ENCODE measurements at regions not wholly inside any gene's neighbourhood (a gene's known extent, or its start where the extent isn't known, plus 50 kb on each side); places are given as distances from the start of the nearest gene placed in this dataset.

DNA sequence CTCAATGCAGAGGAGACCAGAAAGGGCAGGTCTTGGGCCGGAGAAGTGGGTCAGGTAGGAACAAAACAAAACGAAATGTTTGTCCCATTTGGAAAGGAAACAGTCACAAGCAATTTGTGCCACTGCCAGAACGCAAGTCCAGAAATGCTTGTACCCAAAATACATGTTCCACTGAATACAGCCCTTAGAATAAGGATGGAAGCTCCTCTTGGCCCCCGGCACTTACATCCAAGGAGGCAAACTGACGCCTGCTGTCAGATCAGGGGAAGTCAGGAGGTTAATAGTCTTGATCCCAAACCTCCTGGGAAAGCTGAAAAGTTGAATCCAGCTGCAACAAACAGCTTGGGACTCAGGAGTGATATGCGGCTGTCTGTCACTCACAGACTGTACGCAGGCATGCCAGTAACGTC is 75.9 kb upstream of the GALNT2 start:
- DNase-seq (ENCODE audit: low read depth in 2 of 3, low spot score in 2 of 3) = no peak

DNA sequence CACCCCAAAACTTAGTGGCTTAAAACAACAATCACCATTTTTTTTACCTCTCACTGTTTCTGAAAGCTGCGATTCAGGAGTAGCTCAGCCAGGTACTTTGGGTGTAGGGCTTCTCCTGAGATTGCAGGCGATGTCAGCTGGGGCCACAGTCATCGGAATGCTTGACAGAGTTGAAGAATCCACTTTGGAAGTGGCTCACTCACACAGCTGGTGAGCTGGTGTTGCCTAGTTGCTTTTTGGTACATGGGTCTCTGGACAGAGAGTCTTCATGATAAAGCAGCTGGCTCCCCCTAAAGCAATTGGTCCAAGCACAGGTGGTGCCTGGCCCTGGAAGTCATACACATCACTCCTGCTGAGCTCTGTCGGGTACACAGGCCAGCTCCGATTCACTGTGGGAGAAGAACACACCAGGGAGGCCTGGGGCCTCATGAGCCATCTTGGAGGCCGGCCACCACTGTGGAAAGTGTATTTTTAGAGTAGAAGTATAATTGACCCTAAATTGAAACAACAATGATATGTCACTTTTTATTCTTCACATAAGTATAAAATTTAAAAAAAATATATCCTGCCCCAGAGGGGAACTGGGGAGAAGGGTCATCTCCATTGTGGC is 75.2 kb upstream of the GALNT2 start:
- DNase-seq (ENCODE audit: low read depth in 2 of 3, low spot score in 2 of 3) = no peak

DNA sequence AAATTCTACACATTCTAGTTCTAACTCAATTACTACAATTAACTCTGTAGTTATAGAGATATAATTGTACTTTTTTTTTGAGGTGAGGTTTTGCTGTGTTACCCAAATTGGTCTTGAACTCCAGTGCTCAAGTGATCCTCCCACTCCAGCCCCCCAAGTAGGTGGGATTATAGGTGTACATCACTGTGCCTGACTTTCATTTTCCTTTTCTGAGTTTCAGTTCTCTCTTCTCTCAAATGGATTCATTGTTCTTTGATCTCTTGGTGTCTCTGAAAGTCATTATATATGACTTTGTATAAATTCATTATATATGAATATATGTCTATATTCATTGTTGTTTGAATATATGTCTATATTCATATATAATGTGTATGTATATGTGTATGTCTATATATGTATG is 74.0 kb upstream of the GALNT2 start:
- DNase-seq (ENCODE audit: low read depth in 2 of 3, low spot score in 2 of 3) = no peak

DNA sequence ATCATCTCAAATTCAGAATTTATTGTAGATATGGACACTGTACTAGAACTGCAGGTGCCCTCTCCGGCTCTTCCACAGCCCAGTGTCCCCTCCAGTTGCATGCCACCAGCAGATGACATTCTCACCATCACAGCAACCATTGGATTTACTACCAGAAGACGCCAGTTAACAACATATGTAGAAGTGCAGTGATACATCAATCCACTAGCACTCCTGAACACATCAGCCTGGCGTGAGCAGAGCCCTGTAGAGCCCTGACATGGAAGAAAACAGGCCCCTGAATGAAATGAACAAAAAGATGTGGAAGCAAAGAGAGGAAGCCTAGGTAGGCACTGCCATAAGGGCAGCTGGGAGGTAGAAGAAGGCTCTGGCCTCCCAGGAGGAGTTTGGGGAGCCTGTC is 73.1 kb upstream of the GALNT2 start:
- no peak for DNase-seq (ENCODE audit: low read depth in 2 of 3, low spot score in 2 of 3)

DNA sequence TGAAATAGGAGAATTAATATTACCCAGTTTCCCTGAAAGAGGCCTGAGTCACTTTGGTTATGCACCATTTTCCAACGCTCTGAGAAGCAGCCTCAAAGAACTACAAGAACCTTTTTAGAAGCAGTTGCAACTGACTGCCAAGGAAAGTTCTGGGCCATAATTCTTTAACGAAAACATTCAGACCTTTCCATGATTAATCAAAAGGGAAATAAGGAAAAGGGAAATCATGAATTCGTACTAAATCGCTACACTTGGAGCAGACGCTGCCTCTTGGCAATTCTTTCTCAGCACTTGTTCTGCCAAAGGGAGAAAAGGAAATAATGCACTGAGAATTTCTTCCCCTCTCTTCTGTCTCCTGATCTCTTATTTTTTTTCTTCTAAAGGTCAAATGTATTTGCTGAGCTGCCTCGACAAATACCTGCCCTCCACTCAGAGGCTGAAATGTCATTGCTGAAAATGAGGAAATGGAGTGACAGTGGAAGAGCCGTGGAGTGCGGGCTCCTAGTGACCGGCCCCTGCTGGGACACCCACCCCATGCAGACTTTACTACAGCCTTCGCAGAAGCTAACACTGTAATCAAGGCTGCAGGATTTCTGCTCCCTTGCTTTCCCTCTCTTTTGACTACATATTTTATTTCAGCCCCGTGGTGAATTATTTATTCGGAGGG is 67.9 kb upstream of the GALNT2 start:
- DNase-seq (ENCODE audit: low read depth in 2 of 3, low spot score in 2 of 3) = no peak

DNA sequence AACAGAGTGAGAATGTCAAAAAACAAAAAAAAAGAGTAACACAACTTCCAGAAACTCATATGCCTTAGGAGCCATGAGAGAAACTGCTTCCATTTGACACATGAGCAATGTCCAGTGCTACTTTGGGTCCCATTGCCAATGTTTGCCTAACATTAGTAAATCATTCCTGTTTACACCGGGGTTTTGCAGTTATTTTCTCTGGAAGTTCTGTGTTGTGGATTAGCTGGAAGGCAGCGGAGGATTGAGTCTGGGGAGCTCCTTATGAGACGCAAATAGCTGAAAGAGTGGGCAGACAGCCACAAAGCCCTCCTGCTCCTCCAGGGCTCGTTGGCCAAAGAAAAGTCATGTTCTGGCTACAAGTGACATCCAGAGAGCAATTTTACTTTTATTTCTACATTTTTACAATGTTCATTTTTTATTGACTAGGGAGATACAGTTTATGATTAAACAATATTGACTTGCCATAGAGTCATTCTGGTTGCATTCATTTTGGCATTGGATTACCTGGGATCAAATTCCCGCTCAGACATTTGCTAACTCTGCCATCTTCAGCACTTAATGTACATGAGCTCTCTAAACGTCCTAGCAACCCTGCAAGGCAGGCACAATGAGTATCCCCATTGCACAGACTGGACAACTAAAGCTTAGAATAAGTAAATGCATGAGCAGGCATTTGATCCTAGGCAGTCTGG is 66.4 kb upstream of the GALNT2 start:
- no peak for DNase-seq (ENCODE audit: low read depth in 2 of 3, low spot score in 2 of 3)

DNA sequence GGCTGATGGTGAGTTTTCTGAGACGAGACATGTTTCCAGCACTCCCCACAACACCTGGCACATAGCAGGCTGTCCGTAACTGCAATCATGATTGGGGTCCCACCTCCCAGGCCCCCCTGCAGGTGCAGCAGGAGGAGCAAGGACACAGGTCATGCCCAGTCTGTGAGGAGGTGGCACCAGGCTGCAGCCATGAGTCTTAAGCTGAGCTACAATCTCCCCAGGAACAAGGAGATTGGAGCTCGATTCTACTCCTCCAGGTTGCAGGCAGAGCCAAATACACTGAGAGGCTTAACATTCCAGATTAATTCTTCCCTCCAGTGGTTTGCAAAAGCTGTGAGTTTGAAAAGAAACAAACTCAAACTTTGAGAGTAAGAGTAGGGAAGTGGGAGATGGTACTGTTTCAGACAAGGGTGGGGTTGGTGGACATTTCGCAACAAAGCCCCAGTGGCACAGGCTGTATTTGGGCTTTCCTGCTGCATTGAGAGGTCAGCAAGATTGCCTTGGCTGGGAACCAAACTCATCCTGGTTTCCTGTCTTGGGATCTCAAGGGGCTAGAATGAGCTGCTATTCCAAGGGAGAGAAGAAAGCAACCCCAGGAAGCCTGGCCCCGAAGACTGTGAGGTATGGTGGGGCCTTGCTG is 64.8 kb upstream of the GALNT2 start:
- DNase-seq (ENCODE audit: low read depth in 2 of 3, low spot score in 2 of 3) = no peak

DNA sequence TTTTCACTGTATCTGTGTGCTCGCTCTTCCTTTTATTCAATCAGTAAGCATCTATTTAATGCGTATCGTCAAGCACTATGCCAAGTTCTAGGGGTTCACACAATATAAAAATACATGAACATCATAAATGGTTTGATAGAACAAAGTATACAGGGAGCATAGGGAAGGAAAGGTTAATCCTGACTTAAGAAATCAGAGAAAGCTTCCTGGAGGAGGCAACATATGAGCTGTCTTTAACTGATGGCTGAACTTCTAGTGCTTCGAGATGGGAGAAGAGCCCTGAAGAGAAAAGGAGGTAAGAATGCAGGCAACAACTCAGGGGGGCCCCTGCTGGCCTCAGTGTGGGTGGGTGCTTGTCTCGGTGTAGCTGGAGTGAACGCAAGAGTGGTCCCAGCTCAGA is 63.6 kb upstream of the GALNT2 start:
- no peak for DNase-seq (ENCODE audit: low read depth in 2 of 3, low spot score in 2 of 3)

DNA sequence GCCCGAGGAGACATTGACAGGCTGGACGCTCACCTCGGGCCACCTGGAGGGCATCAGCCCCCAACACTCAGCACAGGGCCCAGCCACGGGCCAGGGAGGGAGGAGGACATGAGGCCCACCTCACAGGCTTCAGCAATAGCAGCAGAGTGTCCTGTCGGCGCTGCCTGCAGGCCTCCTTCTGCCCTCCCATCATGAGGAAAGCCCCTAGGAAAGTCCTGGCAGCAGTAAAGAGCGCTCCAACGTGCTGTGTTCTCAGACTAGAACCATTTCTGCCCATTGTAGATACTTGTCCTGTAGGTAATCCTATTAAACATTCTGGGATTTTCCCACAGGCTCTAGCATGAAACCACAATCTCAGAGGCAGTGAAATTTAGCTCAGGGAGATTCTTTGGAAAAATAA is 62.0 kb upstream of the GALNT2 start:
- DNase-seq (ENCODE audit: low read depth in 2 of 3, low spot score in 2 of 3) = no peak

DNA sequence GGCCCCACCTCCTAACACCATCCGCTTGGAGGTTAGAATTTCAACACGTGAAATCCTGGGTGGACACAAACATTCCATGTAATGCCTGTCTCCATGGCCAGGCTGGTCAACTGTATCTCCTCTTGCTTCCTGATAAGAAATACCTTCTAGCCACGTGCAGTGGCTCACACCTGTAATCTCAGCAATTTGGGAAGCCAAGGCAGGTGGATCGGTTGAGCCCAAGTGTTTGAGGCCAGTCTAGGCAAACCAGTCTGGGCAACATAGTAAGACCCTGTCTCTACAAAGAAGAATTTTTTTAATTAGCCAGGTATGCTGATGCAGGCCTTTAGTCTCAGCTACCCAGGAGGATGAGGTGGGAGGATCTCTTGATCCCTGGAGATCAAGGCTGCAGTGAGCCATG is 58.3 kb upstream of the GALNT2 start:
- DNase-seq (ENCODE audit: low read depth in 2 of 3, low spot score in 2 of 3) = no peak

DNA sequence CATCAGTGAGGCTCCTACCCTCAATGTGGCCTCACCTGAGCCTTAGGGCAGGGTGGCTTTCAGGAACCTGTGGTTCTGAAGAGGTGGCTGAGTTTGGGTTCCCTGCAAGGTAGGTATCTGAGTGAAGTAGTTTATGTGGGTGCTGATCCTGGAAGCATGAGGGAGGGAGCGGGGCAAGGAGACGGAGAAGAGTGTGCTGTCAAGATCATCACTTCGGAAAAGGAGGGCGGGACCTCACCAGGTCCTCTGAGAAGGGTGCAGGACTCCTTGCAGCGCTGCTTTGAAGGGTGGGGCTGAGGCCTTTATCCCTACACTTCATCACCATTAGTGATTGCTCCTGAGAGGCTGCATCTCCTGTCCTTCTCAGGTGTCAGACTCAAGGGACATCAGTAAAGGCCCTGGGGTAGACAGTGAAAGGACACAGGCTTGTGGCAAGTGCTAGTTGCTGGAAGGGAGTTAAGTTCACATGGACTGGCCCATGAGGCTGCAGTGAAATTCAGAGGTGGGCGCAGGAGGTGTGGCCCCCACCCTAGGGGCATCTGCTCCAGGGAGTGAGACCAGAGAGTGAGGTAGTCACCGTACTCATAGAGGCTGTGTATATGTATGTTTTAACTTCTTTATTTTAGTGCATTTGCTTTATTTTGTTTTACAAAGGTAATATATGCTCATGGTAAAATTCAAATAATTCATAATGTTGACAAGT is 57.3 kb upstream of the GALNT2 start:
- no peak for DNase-seq (ENCODE audit: low read depth in 2 of 3, low spot score in 2 of 3)

DNA sequence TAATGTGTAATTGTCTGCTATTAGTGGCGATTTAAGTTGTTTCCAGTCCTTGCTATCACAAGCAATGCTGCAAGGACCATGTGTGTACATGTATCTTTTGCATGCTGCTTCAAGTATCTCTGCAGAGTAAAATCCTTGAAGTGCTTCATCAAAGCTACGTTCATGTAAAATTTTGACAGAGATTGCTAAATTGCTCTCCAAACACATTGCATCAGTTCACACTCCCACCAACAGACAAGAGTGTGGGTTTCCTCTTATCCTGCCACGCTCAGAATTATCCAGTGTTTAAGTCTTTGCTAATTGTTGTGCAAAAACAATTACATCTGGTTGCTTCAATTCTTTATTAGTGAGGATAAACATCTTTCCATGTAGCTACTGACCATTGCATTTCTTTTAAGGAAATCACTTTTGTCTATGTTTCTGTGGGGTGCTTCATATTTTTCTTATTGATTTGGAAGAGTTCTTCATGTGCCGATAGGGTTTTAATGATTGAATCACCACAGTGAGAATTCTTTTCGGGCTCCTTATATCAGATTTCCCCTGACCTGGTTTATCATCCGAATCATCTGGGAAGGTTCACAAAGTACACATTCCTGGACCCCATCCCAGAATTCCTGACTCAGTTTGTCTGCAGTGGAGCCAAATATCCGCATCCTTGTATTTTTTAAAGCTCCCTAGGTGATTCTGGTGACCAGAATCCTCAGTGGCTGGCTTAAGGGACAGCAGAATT is 56.3 kb upstream of the GALNT2 start:
- DNase-seq (ENCODE audit: low read depth in 2 of 3, low spot score in 2 of 3) = no peak

DNA sequence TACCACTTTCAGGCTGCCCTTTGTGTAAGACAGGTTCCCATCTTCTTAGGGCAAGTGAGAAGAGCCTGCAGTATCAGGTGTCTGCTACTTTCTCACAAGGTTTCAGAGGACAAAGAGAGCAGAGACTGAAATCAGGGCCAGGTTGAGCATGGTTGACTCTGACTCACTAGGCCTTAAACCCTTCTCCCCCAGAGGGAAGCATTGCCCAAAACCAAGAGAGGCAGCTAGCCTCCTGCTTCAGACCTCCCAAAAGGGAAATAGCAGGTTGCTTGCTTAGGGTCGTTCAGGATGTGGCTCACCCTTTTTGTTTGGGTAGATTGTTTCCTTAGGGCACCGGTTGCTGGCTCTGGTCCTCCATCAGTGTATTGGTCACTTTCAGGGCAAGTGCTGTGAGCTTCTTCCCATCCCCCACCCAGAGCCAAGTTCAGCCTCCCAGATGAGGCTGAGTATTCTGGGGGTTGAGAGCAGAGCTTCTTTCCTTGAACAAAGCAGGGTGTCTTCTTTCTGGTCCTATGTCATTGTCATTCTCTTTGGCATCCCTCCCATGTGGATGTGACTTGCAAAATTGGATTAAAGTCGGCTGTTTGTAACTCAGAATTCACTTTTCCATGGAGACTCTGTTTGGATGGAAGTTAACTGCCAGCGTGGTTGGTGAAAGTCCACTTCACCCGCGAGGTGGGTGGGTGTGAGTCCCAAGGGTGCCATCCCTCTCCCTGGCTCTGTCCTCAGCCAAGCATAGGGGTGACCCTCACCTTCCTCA is 55.5 kb upstream of the GALNT2 start:
- peak in 2 of 3 donors; percentile 5 to 8 for DNase-seq (ENCODE audit: low read depth in 2 of 3, low spot score in 2 of 3)

DNA sequence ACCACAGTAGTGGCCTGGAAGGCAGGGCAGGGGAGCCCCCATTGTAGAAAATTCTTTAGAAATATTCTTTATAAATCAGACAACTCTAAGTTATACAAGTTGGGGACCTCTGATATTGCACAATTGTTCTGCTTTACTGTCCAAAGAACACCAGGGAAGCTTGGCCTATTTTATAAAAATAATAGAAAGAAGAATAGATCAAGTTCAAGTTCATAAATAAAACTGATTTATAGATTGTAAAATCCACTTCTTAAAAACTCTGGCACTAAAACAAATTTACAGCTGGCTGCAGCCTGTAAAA is 55.0 kb upstream of the GALNT2 start:
- DNase-seq (ENCODE audit: low read depth in 2 of 3, low spot score in 2 of 3) = no peak

DNA sequence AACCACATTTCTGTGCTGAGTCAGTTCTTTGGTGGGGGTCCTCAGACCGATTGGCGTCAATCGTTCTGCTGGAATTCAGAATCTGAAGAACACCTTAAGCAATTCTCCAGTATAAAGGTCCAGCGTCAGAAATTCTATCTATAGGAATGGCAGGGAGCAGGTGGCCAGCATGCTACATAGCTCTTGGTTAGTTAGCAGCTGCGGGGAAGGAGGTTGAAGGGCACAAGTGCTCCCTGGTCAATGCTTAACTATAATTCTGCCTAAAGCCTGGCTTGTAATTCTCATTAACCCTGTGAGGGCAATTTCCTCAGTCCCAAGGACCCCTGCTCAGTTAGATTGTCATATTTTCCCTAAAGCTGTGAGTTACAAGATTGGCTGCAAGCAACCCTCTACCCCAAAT is 54.3 kb upstream of the GALNT2 start:
- no peak for DNase-seq (ENCODE audit: low read depth in 2 of 3, low spot score in 2 of 3)

DNA sequence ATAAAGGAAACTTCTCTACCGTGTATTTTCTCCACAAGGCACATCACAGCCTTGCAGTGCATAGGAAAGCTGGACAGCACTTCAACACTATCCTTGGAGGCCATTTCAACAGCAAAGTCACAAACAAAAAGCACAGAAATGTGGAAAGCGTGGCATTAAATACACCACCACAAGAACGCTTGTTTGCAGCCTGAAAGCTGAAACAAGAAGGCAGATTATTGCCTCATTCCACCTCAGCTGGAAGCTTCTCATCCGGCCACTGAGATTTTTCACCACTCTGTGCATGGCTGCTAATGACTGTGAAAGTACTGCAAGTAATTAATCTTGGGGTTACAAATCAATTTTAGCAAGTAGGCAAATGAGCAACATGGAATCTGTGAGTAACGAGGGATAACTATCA is 50.9 kb upstream of the GALNT2 start:
- DNase-seq (ENCODE audit: low read depth in 2 of 3, low spot score in 2 of 3) = no peak
